CD4-positive, alpha-beta memory T cell (primary cell): ENCODE measurements at regions not wholly inside any gene's neighbourhood (a gene's known extent, or its start where the extent isn't known, plus 50 kb on each side); places are given as distances from the start of the nearest gene placed in this dataset.

ENCODE experiments used
- CTCF ChIA-PET: fragments of 350-600 bp; sonication (Branson Sonifier 250); formaldehyde crosslinking; loops from one replicate; lab custom pipeline; 2021; ENCODE audit warnings: inconsistent platforms; ENCODE audit not compliant: partially characterized antibody; lab: Charles Lee
- POLR2A ChIA-PET: fragments of 350-600 bp; sonication (Branson Sonifier 250); formaldehyde crosslinking; loops from one replicate; lab custom pipeline; 2021; ENCODE audit not compliant: partially characterized antibody; lab: Charles Lee
- DNase-seq, 5 donors: peaks; one replicate each; pipeline versions ENCODE4 v3.0.0 to v3.0.0-alpha.2; 2020 to 2022; ENCODE audit warnings: mixed read lengths in 1 of 5
- H3K27ac ChIP-seq: one replicate; pipeline ENCODE4 v1.7.0; 2013; ENCODE audit warnings: low read depth, low read length
- H3K27me3 ChIP-seq: 2 replicates; pipeline ENCODE4 v1.7.0; 2013; ENCODE audit warnings: mild to moderate bottlenecking, low read length, moderate library complexity; ENCODE audit not compliant: insufficient read depth
- H3K36me3 ChIP-seq: 2 replicates; pipeline ENCODE4 v1.7.0; 2013; ENCODE audit warnings: mild to moderate bottlenecking, low read length, moderate library complexity; ENCODE audit not compliant: insufficient read depth
- H3K4me1 ChIP-seq: 2 replicates; pipeline ENCODE4 v1.7.0; 2013; ENCODE audit warnings: mild to moderate bottlenecking, low read length, moderate library complexity; ENCODE audit not compliant: insufficient read depth
- H3K4me3 ChIP-seq, 2 donors: one replicate each; pipeline ENCODE4 v1.7.0; 2013; ENCODE audit warnings: low read length in 2 of 2, mild to moderate bottlenecking in 1 of 2
- H3K9me3 ChIP-seq, 2 donors: one replicate each; pipeline ENCODE4 v1.7.0; 2013; ENCODE audit warnings: low read length in 2 of 2, control low read depth in 1 of 2; ENCODE audit not compliant: control insufficient read depth in 1 of 2
- H3K27ac Mint-ChIP-seq, 7 donors: one replicate each; pipeline ENCODE4 v1.8.0; 2020 to 2021; ENCODE audit warnings: mixed read lengths in 7 of 7, mild to moderate bottlenecking in 6 of 7, inconsistent platforms in 3 of 7, moderate library complexity in 3 of 7
- H3K27me3 Mint-ChIP-seq, 2 donors: one replicate each; pipeline ENCODE4 v1.8.0; 2020 to 2021; ENCODE audit warnings: mixed read lengths in 2 of 2
- H3K36me3 Mint-ChIP-seq, 2 donors: one replicate each; pipeline ENCODE4 v1.8.0; 2020 to 2021; ENCODE audit warnings: mixed read lengths in 2 of 2, inconsistent platforms in 1 of 2, mild to moderate bottlenecking in 1 of 2
- H3K4me1 Mint-ChIP-seq, 4 donors: one replicate each; pipeline ENCODE4 v1.8.0; 2020 to 2021; ENCODE audit warnings: mixed read lengths in 4 of 4, mild to moderate bottlenecking in 1 of 4
- H3K4me3 Mint-ChIP-seq, 8 donors: one replicate each; pipeline ENCODE4 v1.8.0; 2020 to 2021; ENCODE audit warnings: mixed read lengths in 8 of 8, mild to moderate bottlenecking in 7 of 8, moderate library complexity in 6 of 8, inconsistent platforms in 3 of 8
- H3K9me3 Mint-ChIP-seq, 8 donors: one replicate each; pipeline ENCODE4 v1.8.0; 2020 to 2021; ENCODE audit warnings: mixed read lengths in 8 of 8, mild to moderate bottlenecking in 5 of 8, inconsistent platforms in 3 of 8, moderate library complexity in 1 of 8
- intact Hi-C: fragments of 100-400 bp; cut with micrococcal nuclease; formaldehyde crosslinking; loops from one replicate; pipeline ENCODE4 v1.15.1; 2023

DNA sequence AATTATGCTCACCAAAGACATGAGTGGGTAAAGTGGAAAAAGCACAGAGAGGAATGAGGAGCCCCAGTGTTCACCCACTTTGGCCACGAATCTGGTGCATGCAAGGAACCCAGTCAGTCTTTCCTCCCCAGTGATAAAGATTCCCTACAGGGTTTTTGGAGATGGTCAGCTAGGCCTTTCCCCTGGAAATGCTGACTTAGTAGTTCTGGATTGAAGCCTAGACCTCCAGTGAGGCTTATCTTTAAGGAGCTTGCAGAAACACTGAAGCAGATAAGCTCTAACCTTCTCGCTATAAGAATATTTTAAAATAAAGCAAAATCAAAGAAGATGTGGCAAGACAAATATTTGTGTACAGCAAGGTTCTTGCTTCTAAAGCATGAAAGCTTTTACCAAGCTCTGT, 178.3 kb upstream of the CCDC68 start:
- no peak for DNase-seq
- Mint-ChIP-seq H3K27ac (no peak overlapping the region), H3K9me3 (peaks cover 0 to 9% (median 0%) of the 10 kb centered on the region in 8 donors), H3K4me1 (no peaks in the 10 kb centered on the region), H3K4me3 (no peak overlapping the region), H3K36me3 (no peaks in the 10 kb centered on the region), H3K27me3 (peaks cover 0 to 2% of the 10 kb centered on the region in 2 donors)
- Histone ChIP-seq H3K4me3 (no peak overlapping the region), H3K4me1 (no peaks in the 10 kb centered on the region), H3K9me3 (no peaks in the 10 kb centered on the region), H3K27ac (no peak overlapping the region), H3K36me3 (no peaks in the 10 kb centered on the region), H3K27me3 (no peaks in the 10 kb centered on the region)
- ChIA-PET POLR2A (no interaction called here), CTCF (no interaction called here)
- intact Hi-C loops: no loop called here

DNA sequence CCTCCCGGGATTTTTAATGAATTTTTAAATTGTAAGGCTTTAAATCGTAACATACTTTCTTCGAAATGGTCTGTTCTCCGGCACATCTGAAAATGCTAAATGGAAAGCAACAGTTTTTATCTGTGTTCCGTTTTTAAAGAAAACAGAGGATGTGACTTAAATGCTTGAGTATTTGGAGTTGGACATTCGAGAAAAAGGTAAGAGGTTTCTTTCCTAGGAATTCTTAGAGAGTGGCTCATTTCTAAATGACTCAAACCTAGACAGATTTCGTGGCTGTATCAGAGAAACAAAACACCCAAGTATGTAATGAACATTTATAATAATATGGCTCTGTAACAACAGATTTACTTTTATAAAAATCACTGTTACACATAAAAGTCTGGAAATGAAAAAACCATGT, 177.6 kb upstream of the CCDC68 start:
- Histone ChIP-seq H3K9me3 (no peaks in the 10 kb centered on the region), H3K36me3 (no peaks in the 10 kb centered on the region), H3K4me1 (no peaks in the 10 kb centered on the region), H3K27me3 (no peaks in the 10 kb centered on the region), H3K27ac (no peak overlapping the region), H3K4me3 (no peak overlapping the region)
- Mint-ChIP-seq H3K4me1 (no peaks in the 10 kb centered on the region), H3K36me3 (no peaks in the 10 kb centered on the region), H3K27ac (no peak overlapping the region), H3K4me3 (no peak overlapping the region), H3K9me3 (peaks cover 0 to 9% (median 0%) of the 10 kb centered on the region in 8 donors), H3K27me3 (peaks cover 0 to 2% of the 10 kb centered on the region in 2 donors)
- ChIA-PET POLR2A (no interaction called here), CTCF (no interaction called here)
- DNase-seq: no peak
- intact Hi-C loops: no loop called here

- H3K4me1 Mint-ChIP-seq: no peaks in the 10 kb centered on the region
- peaks cover 0 to 3% (median 0%) of the 10 kb centered on the region in 8 donors for H3K9me3 Mint-ChIP-seq
- H3K27me3 Mint-ChIP-seq: no peaks in the 10 kb centered on the region
- H3K36me3 ChIP-seq: no peaks in the 10 kb centered on the region
- no peaks in the 10 kb centered on the region for H3K27me3 ChIP-seq
- no peaks in the 10 kb centered on the region for H3K36me3 Mint-ChIP-seq
- H3K4me3 Mint-ChIP-seq: no peak overlapping the region
- H3K27ac ChIP-seq: no peak overlapping the region
- no peaks in the 10 kb centered on the region for H3K4me1 ChIP-seq
- no peak for DNase-seq
- ChIA-PET CTCF (no interaction called here), POLR2A (no interaction called here)
- no peak overlapping the region for H3K4me3 ChIP-seq
- intact Hi-C loops: no loop called here
- no peak overlapping the region for H3K27ac Mint-ChIP-seq
- H3K9me3 ChIP-seq: no peaks in the 10 kb centered on the region
These were observed 177.0 kb upstream of the CCDC68 start for GRCh38 chr18:55136258-55136657.

GRCh38 chr18:55133378-55133777, 174.1 kb upstream of the CCDC68 start:
- H3K4me1 ChIP-seq: no peaks in the 10 kb centered on the region
- no peaks in the 10 kb centered on the region for H3K27me3 Mint-ChIP-seq
- no peak for DNase-seq
- POLR2A ChIA-PET: no interaction called here
- H3K9me3 ChIP-seq: no peaks in the 10 kb centered on the region
- no peaks in the 10 kb centered on the region for H3K27me3 ChIP-seq
- H3K9me3 Mint-ChIP-seq: peaks cover 0 to 3% (median 0%) of the 10 kb centered on the region in 8 donors
- no peak overlapping the region for H3K4me3 Mint-ChIP-seq
- no peak overlapping the region for H3K27ac Mint-ChIP-seq
- H3K4me3 ChIP-seq: no peak overlapping the region
- CTCF ChIA-PET: no interaction called here
- no peaks in the 10 kb centered on the region for H3K36me3 ChIP-seq
- intact Hi-C loops: no loop called here
- no peaks in the 10 kb centered on the region for H3K4me1 Mint-ChIP-seq
- H3K36me3 Mint-ChIP-seq: no peaks in the 10 kb centered on the region
- H3K27ac ChIP-seq: no peak overlapping the region

GRCh38 chr18:55128437-55128836, 169.2 kb upstream of the CCDC68 start:
- no peaks in the 10 kb centered on the region for H3K27me3 Mint-ChIP-seq
- H3K27ac Mint-ChIP-seq: no peak overlapping the region
- no peaks in the 10 kb centered on the region for H3K27me3 ChIP-seq
- no peak overlapping the region for H3K4me3 ChIP-seq
- intact Hi-C loops: no loop called here
- CTCF ChIA-PET: no interaction called here
- POLR2A ChIA-PET: no interaction called here
- no peak overlapping the region for H3K27ac ChIP-seq
- H3K9me3 ChIP-seq: no peaks in the 10 kb centered on the region
- no peak for DNase-seq
- H3K4me1 Mint-ChIP-seq: no peaks in the 10 kb centered on the region
- H3K4me3 Mint-ChIP-seq: no peak overlapping the region
- no peaks in the 10 kb centered on the region for H3K4me1 ChIP-seq
- peaks cover 0 to 6% (median under 1%) of the 10 kb centered on the region in 8 donors for H3K9me3 Mint-ChIP-seq
- no peaks in the 10 kb centered on the region for H3K36me3 ChIP-seq
- H3K36me3 Mint-ChIP-seq: no peaks in the 10 kb centered on the region

DNA sequence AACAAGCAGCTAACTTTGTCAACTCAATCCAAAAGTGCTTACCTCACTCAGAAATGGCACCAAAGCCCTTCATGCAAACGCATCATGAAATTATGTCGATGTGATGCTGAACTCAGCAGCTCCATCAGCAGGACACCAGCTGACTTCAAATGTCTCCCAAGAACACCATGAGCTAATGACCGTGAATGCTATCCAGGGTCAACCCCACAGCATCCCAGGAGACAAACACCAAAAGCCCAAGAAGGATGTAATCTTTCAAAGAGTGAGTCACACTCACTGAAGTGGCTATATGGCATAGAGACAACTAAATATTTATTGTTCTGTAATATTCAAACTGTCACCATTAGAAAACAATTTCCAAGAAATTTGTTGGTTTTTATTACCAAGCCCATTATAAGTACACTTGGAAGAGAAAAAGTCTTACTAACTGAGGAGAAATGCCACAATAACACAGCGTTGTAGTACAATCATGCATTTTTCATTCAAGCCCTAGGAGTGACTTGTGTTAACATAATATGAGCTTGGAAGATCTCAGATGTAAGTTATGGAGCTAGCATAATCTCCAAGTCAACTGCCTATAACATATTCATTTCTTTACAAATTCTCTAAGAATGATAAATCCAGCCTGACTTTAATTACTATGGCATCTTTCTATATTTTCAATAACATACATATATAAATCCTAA, 165.0 kb upstream of the CCDC68 start:
- no peaks in the 10 kb centered on the region for H3K27me3 Mint-ChIP-seq
- ChIA-PET POLR2A (no interaction called here), CTCF (no interaction called here)
- Histone ChIP-seq H3K4me1 (no peaks in the 10 kb centered on the region), H3K27ac (no peak overlapping the region), H3K4me3 (no peak overlapping the region), H3K9me3 (no peaks in the 10 kb centered on the region), H3K36me3 (no peaks in the 10 kb centered on the region), H3K27me3 (no peaks in the 10 kb centered on the region)
- H3K4me1 Mint-ChIP-seq: no peaks in the 10 kb centered on the region
- no peak overlapping the region for H3K4me3 Mint-ChIP-seq
- H3K9me3 Mint-ChIP-seq: peaks cover 0 to 5% (median under 1%) of the 10 kb centered on the region in 8 donors
- no peak overlapping the region for H3K27ac Mint-ChIP-seq
- DNase-seq: no peak
- intact Hi-C loops: no loop called here
- no peaks in the 10 kb centered on the region for H3K36me3 Mint-ChIP-seq

DNA sequence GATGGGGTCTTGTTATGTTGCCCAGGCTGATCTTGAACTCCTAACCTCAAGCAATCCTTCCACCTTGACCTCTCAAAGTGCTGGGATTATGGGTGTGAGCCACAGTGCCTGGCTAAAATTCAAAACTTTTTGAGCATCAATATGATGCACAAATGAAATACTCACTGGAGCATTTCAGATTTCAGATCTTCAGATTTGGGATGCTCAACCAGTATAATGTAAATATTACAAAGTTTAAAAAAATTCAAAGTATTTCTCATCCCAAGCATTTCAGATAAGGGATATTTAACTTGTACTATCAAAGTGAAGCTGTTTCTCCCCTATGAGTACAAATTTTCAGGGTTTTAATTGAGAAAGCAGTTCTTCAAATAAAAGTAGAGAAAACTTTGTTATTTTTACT, 164.1 kb upstream of the CCDC68 start:
- Mint-ChIP-seq H3K4me1 (no peaks in the 10 kb centered on the region), H3K9me3 (peaks cover 0 to 5% (median under 1%) of the 10 kb centered on the region in 8 donors), H3K27ac (no peak overlapping the region), H3K27me3 (no peaks in the 10 kb centered on the region), H3K36me3 (no peaks in the 10 kb centered on the region), H3K4me3 (no peak overlapping the region)
- H3K4me3 ChIP-seq: no peak overlapping the region
- ChIA-PET POLR2A (no interaction called here), CTCF (no interaction called here)
- no peaks in the 10 kb centered on the region for H3K4me1 ChIP-seq
- no peak for DNase-seq
- no peaks in the 10 kb centered on the region for H3K27me3 ChIP-seq
- H3K36me3 ChIP-seq: no peaks in the 10 kb centered on the region
- H3K9me3 ChIP-seq: no peaks in the 10 kb centered on the region
- intact Hi-C loops: no loop called here
- H3K27ac ChIP-seq: no peak overlapping the region
